ENCODE measurements at regions not wholly inside any gene's neighbourhood (a gene's known extent, or its start where the extent isn't known, plus 50 kb on each side); places are given as distances from the start of the nearest gene placed in this dataset.

DNA sequence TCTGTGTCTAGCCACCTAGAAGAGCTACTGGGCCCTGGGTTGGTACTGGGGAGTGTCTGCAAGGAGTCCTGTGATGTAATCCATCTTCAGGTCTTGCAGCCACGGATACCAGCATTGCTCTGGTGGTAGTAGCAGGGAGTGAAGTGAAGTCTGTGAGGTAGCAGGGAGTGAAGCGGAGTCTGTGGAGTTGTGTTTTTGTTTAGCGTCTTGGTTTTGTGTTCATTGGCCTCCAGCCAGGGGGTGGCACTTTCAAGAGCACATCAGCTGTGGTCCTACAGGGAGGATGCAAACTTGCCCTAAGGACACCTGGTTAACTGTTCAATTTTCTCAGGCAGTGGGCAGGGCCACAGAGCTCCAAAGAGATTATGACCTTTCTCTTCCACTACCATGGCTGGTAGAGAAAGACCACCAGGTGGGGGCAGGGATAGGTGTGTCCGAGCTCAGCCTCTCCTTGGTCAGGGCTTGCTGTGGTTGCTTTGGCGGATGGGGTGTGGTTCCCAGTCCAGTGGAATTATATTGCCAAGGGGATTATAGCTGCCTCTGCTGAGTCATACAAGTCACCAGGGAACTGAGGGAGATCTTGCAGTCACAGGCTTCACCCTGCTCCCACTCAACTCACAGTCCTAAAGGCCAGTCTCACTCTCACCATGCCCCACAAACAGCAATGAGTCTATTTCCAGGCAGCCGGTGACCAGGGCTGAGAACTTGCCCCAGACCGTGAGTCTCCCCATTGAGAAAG lies 424.7 kb downstream of the ZBBX start:
- Histone ChIP-seq H3K27me3 (ENCODE audit: control insufficient read depth in 5 of 5, insufficient read depth in 4 of 5, low read length in 5 of 5) (no peaks in the 10 kb centered on the region), H3K27ac (ENCODE audit: low read depth, low read length) (no peak overlapping the region), H3K4me3 (ENCODE audit: low read depth in 1 of 5, low read length in 5 of 5) (no peak overlapping the region), H3K36me3 (ENCODE audit: control insufficient read depth in 5 of 5, insufficient read depth in 5 of 5, low read length in 5 of 5) (no peaks in the 10 kb centered on the region), H3K9ac (ENCODE audit: low read length in 5 of 5) (no peak overlapping the region), H3K4me1 (ENCODE audit: control insufficient read depth in 5 of 5, insufficient read depth in 5 of 5, low read length in 5 of 5) (no peaks in the 10 kb centered on the region), H3K9me3 (ENCODE audit: control insufficient read depth in 5 of 5, low read length in 5 of 5) (peaks cover 0 to 4% (median 0%) of the 10 kb centered on the region in 5 donors)

GRCh38 chr3:166934879-166935278 lies 445.2 kb downstream of the ZBBX start:
- Histone ChIP-seq H3K4me1 (ENCODE audit: control insufficient read depth in 5 of 5, insufficient read depth in 5 of 5, low read length in 5 of 5) (no peaks in the 10 kb centered on the region), H3K9me3 (ENCODE audit: control insufficient read depth in 5 of 5, low read length in 5 of 5) (no peaks in the 10 kb centered on the region), H3K9ac (ENCODE audit: low read length in 5 of 5) (no peak overlapping the region), H3K4me3 (ENCODE audit: low read depth in 1 of 5, low read length in 5 of 5) (no peak overlapping the region), H3K27ac (ENCODE audit: low read depth, low read length) (no peak overlapping the region), H3K27me3 (ENCODE audit: control insufficient read depth in 5 of 5, insufficient read depth in 4 of 5, low read length in 5 of 5) (no peaks in the 10 kb centered on the region), H3K36me3 (ENCODE audit: control insufficient read depth in 5 of 5, insufficient read depth in 5 of 5, low read length in 5 of 5) (no peaks in the 10 kb centered on the region)

DNA sequence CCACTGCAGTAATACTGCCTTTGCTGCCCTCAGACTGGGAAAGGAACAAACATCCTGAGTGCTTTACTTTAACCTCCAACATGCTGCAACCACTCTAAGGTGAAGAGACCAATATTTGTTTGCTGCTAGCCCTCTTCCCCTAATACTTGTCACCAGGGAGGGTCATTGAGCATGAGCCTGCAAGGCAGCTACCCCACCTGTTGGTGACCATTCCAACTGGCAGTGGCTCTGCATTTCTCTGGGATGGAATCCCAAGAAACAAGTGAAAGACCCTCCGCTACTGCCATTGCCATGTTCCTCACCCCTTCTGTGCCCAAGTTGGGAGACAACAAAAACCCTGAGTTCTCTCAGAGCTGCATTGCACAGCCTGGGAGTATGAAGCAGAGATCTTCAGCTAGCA lies 462.7 kb downstream of the ZBBX start:
- Histone ChIP-seq H3K9ac (ENCODE audit: low read length in 5 of 5) (no peak overlapping the region), H3K4me3 (ENCODE audit: low read depth in 1 of 5, low read length in 5 of 5) (no peak overlapping the region), H3K27me3 (ENCODE audit: control insufficient read depth in 5 of 5, insufficient read depth in 4 of 5, low read length in 5 of 5) (no peaks in the 10 kb centered on the region), H3K36me3 (ENCODE audit: control insufficient read depth in 5 of 5, insufficient read depth in 5 of 5, low read length in 5 of 5) (no peaks in the 10 kb centered on the region), H3K4me1 (ENCODE audit: control insufficient read depth in 5 of 5, insufficient read depth in 5 of 5, low read length in 5 of 5) (no peaks in the 10 kb centered on the region), H3K9me3 (ENCODE audit: control insufficient read depth in 5 of 5, low read length in 5 of 5) (peaks cover 2 to 18% (median 12%) of the 10 kb centered on the region in 5 donors), H3K27ac (ENCODE audit: low read depth, low read length) (no peak overlapping the region)

GRCh38 chr3:166902374-166902773 lies 477.7 kb downstream of the ZBBX start:
- H3K4me3 ChIP-seq (ENCODE audit: low read depth in 1 of 5, low read length in 5 of 5), result no peak overlapping the region
- no peaks in the 10 kb centered on the region for H3K4me1 ChIP-seq (ENCODE audit: control insufficient read depth in 5 of 5, insufficient read depth in 5 of 5, low read length in 5 of 5)
- H3K27ac ChIP-seq (ENCODE audit: low read depth, low read length), result no peak overlapping the region
- H3K27me3 ChIP-seq (ENCODE audit: control insufficient read depth in 5 of 5, insufficient read depth in 4 of 5, low read length in 5 of 5), result no peaks in the 10 kb centered on the region
- no peaks in the 10 kb centered on the region for H3K9me3 ChIP-seq (ENCODE audit: control insufficient read depth in 5 of 5, low read length in 5 of 5)
- H3K36me3 ChIP-seq (ENCODE audit: control insufficient read depth in 5 of 5, insufficient read depth in 5 of 5, low read length in 5 of 5), result no peaks in the 10 kb centered on the region
- H3K9ac ChIP-seq (ENCODE audit: low read length in 5 of 5), result no peak overlapping the region

DNA sequence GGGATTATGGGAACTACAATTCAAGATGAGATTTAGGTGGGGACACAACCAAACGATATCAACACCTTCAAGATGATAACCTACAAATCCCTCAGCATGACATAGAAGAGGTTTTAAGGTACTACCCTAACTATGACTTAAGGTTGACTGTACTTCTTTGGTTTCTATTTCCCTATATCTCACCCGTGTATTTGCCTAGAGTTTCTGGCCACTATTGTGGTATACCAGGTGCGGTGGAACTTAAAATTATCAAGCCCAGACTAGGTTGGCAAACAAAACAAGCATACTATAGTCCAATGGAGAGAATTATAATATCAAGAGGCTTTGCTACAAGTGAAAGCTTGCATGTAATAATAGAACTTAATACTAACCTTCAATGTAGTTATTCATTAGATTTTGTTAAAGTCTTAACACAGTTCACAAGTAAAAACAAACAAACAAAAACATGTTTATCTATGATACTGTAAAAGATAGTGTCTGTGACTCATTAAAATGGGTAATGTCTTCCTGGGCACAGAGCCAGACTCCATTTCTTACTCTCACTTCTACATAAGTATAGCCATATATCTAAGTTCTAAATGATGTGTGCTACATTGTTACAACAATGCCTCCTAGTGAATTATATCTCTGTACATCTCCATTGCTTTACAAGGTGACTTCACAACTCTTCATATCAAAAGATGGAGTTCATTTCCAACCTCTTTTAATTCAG lies 479.1 kb downstream of the ZBBX start:
- Histone ChIP-seq H3K9ac (ENCODE audit: low read length in 5 of 5) (no peak overlapping the region), H3K36me3 (ENCODE audit: control insufficient read depth in 5 of 5, insufficient read depth in 5 of 5, low read length in 5 of 5) (no peaks in the 10 kb centered on the region), H3K4me1 (ENCODE audit: control insufficient read depth in 5 of 5, insufficient read depth in 5 of 5, low read length in 5 of 5) (no peaks in the 10 kb centered on the region), H3K4me3 (ENCODE audit: low read depth in 1 of 5, low read length in 5 of 5) (no peak overlapping the region), H3K9me3 (ENCODE audit: control insufficient read depth in 5 of 5, low read length in 5 of 5) (no peaks in the 10 kb centered on the region), H3K27me3 (ENCODE audit: control insufficient read depth in 5 of 5, insufficient read depth in 4 of 5, low read length in 5 of 5) (no peaks in the 10 kb centered on the region), H3K27ac (ENCODE audit: low read depth, low read length) (no peak overlapping the region)

GRCh38 chr3:166897811-166898210 lies 482.3 kb downstream of the ZBBX start:
- Histone ChIP-seq H3K27me3 (ENCODE audit: control insufficient read depth in 5 of 5, insufficient read depth in 4 of 5, low read length in 5 of 5) (no peaks in the 10 kb centered on the region), H3K36me3 (ENCODE audit: control insufficient read depth in 5 of 5, insufficient read depth in 5 of 5, low read length in 5 of 5) (no peaks in the 10 kb centered on the region), H3K9me3 (ENCODE audit: control insufficient read depth in 5 of 5, low read length in 5 of 5) (no peaks in the 10 kb centered on the region), H3K9ac (ENCODE audit: low read length in 5 of 5) (no peak overlapping the region), H3K4me3 (ENCODE audit: low read depth in 1 of 5, low read length in 5 of 5) (no peak overlapping the region), H3K27ac (ENCODE audit: low read depth, low read length) (no peak overlapping the region), H3K4me1 (ENCODE audit: control insufficient read depth in 5 of 5, insufficient read depth in 5 of 5, low read length in 5 of 5) (no peaks in the 10 kb centered on the region)

- no peak overlapping the region for H3K4me3 ChIP-seq (ENCODE audit: low read depth in 1 of 5, low read length in 5 of 5)
- no peak overlapping the region for H3K27ac ChIP-seq (ENCODE audit: low read depth, low read length)
- no peaks in the 10 kb centered on the region for H3K27me3 ChIP-seq (ENCODE audit: control insufficient read depth in 5 of 5, insufficient read depth in 4 of 5, low read length in 5 of 5)
- no peaks in the 10 kb centered on the region for H3K36me3 ChIP-seq (ENCODE audit: control insufficient read depth in 5 of 5, insufficient read depth in 5 of 5, low read length in 5 of 5)
- H3K4me1 ChIP-seq (ENCODE audit: control insufficient read depth in 5 of 5, insufficient read depth in 5 of 5, low read length in 5 of 5), result no peaks in the 10 kb centered on the region
- no peaks in the 10 kb centered on the region for H3K9me3 ChIP-seq (ENCODE audit: control insufficient read depth in 5 of 5, low read length in 5 of 5)
- no peak overlapping the region for H3K9ac ChIP-seq (ENCODE audit: low read length in 5 of 5)
Measured at GRCh38 chr3:166889241-166889640, 490.9 kb downstream of the ZBBX start.

- no peaks in the 10 kb centered on the region for H3K4me1 ChIP-seq (ENCODE audit: control insufficient read depth in 5 of 5, insufficient read depth in 5 of 5, low read length in 5 of 5)
- no peaks in the 10 kb centered on the region for H3K36me3 ChIP-seq (ENCODE audit: control insufficient read depth in 5 of 5, insufficient read depth in 5 of 5, low read length in 5 of 5)
- H3K9ac ChIP-seq (ENCODE audit: low read length in 5 of 5), result no peak overlapping the region
- H3K27me3 ChIP-seq (ENCODE audit: control insufficient read depth in 5 of 5, insufficient read depth in 4 of 5, low read length in 5 of 5), result no peaks in the 10 kb centered on the region
- no peak overlapping the region for H3K27ac ChIP-seq (ENCODE audit: low read depth, low read length)
- H3K9me3 ChIP-seq (ENCODE audit: control insufficient read depth in 5 of 5, low read length in 5 of 5), result no peaks in the 10 kb centered on the region
- no peak overlapping the region for H3K4me3 ChIP-seq (ENCODE audit: low read depth in 1 of 5, low read length in 5 of 5)
Measured at GRCh38 chr3:166879661-166880060, 500.4 kb downstream of the ZBBX start.

DNA sequence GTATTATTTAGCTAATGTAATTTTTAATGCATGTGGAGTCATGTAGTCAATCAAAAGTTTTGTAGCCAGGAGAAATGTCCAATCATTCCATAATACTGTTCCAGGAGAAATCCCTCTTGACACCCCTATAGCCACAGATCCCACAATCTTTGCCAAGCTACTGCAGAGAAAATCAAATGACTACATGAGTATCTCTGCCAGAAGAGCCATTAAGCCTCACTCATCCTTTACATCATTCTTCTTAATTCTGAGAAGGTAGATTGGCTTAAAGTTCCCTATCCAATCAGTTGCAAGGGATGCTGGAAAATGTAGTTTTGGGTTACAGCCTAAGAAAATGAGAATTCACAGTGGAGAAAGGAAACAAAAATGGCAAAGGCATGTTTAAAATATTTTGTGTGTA lies 502.1 kb downstream of the ZBBX start:
- H3K27me3 ChIP-seq (ENCODE audit: control insufficient read depth in 5 of 5, insufficient read depth in 4 of 5, low read length in 5 of 5), result no peaks in the 10 kb centered on the region
- no peak overlapping the region for H3K9ac ChIP-seq (ENCODE audit: low read length in 5 of 5)
- H3K4me1 ChIP-seq (ENCODE audit: control insufficient read depth in 5 of 5, insufficient read depth in 5 of 5, low read length in 5 of 5), result no peaks in the 10 kb centered on the region
- no peaks in the 10 kb centered on the region for H3K36me3 ChIP-seq (ENCODE audit: control insufficient read depth in 5 of 5, insufficient read depth in 5 of 5, low read length in 5 of 5)
- no peak overlapping the region for H3K4me3 ChIP-seq (ENCODE audit: low read depth in 1 of 5, low read length in 5 of 5)
- H3K9me3 ChIP-seq (ENCODE audit: control insufficient read depth in 5 of 5, low read length in 5 of 5), result peaks cover 0 to under 1% (median 0%) of the 10 kb centered on the region in 5 donors
- H3K27ac ChIP-seq (ENCODE audit: low read depth, low read length), result no peak overlapping the region
